HG03469 (cell line): ENCODE measurements at regions not wholly inside any gene's neighbourhood (a gene's known extent, or its start where the extent isn't known, plus 50 kb on each side); places are given as distances from the start of the nearest gene placed in this dataset.
"Not testable (repeated sequence)": the region's sequence is repeated elsewhere in the genome, so short reads cannot be mapped to it uniquely, and the experiment has no call there.

Experiments
- ATAC-seq: cut with Tn5 transposase; IDR thresholded peaks from one replicate; pipeline ENCODE4 v1.9.1; 2021; ENCODE audit warnings: mild to moderate bottlenecking, moderate library complexity, moderate number of reproducible peaks; ENCODE audit not compliant: unreplicated experiment

DNA sequence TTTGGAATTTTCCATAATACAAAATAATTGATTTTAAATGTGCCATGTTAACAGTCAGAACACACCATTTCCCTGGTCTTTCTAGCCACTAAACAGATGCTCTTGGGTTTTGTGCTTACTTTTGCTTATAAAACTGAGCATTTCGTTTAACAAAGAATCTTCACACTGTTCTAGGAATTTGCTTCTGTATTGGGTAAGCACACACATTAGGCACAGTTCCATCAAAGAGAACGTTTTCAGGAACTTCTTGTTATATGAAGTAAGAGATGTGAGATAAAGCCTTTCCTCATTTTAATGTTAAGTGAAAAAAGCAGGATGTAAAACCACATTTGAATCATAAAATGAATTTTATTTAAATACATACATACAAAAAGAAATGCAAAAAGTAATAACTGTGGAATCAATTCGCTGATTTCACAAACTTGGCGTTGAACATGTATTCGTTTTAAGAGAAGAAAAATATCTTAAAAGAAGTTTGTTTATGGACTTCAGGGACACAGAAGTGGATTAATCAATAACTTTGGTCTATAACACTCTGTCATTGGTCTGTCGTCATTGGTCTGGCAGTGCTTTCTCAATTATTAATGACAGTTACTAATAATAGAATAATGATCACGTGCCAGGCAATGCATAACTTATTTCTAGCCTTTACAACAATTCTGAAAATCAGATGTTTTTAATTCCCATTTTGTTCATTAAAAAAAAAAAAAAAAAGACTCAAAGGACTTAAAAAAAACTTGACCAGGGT is 199.9 kb upstream of the PRDM1 start:
- ATAC-seq, result no peak

DNA sequence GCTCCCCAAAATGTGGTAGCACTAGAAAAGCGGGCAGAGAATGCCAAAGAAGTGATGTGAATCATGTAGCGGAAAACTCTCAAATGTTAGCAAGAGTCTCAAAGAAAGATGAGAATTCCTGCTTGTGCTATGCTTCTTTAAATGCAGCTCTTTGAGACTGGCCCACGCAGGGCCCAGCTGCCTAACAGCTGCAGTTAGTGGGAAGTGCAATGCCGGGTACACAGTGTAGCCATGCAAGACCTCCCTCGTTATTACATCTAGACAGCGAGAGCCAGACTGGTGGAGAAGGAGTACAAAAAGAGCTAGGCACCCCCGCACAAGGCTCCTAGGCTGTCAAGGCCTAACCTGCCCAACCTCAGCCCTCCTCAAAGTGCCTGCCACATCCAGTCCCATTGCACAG is 201.7 kb upstream of the PRDM1 start:
- ATAC-seq, result no peak

DNA sequence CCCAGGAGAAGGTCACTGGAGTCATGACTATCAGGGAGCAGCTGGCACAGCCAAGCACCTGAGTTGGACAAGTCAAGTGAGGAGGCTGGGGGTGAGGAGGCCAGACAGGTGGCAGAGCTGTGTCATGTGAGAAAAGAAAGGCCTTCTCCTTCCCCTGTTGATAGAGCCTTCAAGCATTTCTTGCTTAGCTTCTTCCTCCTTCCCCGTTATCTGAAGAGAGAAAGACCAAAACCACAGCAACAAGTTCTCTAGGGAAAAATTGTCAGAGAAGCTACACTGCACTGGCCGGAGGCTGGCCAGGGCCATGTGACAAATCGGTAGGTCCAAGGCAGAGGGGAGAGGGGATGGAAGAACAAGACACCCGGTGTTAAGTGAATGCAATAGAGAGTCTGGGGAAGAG is 202.1 kb upstream of the PRDM1 start:
- ATAC-seq, result no peak

DNA sequence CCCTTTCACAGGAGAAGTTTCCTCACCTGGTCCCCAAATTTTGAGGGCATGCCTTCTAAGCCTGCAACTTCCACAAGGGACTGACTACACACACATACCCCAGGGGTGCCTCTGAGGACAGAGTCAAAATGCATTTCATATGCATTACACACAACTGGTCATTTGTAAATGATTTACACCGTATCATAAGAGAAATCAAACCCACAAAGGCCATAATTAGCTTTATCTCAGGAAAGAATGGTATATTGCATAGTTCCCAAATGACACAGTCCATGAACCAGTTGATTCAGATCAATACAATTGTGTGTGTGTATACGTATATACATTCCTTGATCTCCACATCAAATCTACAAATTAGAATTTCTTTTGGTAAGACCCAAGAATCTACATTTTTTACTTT is 203.3 kb upstream of the PRDM1 start:
- ATAC-seq, result no peak

DNA sequence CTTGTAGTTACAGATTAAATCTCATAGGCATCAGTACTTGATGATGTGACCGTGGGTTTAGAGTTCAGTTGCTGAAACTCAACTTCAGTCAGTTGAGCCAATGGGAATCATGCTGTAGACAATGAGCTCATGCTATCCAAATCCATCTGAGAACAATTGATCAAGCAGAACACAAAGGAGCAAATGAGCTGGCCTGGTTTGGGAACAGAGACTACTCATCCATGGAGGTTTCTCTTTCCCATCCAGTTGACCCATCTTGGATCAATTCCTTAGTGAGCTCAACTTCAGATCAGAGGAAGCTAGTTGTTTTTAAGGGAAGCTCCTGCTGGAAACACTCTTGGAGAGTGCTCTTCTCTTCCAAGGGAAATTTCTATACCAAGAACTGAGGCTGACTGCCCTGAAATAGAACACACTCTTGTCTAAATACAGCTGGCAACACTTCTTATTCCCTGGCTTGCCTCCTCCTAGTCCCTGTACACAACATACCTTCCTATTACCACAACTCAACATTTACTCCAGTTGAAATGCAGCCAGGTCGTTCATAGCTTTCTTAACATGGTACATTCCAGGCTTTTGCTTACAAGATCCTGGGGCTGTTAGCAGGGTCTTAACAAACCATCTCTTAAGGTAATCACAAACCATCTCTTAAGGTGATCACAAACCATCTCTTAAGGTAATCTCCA is 203.9 kb upstream of the PRDM1 start:
- ATAC-seq, result no peak

DNA sequence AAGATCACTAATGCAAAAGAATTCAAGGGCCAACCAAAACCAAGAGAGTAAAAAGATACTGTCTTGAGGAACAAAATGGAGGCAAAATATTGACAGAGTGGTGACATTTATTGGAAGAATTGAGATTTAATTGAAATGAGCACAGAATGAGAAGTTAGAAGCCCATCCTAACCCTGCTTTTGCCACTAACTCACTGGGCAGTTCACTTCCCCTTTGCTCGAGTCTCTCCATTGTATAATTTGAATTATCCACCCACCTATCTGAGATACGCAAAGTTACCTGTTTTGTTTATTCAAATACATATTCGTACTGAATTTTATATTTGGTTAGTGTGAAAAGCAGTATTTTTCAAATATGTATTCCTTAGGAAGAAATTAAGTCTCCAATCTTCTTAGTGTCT is 204.5 kb upstream of the PRDM1 start:
- no peak for ATAC-seq

DNA sequence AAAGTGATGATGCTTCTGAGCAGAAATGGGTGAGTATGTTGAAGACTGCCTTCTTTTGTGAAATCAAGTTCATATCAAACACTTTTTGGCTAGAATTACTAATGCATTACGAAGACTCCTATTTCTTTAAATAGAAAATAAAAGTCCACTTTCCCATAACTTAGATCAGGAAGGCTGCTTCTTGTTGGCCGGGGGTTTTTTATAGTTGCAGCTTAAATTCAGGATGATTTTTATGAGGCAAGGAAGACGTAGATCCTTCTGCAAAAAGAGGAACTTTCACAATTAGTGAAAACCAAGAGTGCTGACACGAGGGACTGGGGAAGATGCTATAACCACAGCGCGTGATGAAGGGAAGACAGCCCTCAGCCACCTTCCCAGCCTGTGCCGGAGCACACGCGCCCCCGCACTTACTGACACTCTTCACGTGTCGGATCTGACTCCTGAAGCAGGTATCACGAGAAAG is 206.1 kb upstream of the PRDM1 start:
- no peak for ATAC-seq

DNA sequence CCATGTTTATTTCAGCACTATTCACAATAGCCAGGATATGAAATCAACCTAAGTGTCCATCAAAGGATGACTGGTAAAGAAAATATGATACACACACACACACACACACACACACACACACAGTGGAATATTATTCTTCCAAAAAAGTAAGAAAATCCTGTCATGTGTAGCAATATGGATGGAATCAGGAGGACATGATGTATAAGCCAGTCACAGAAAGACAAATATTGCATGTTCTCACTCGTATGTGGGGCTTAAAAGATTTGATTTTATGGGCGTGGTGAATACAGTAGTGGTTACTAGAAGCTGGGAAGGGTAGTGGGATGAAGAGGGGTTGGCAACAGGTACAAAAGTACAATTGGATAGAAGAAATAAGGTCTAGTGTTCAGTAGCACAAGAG is 207.0 kb upstream of the PRDM1 start:
- no peak for ATAC-seq

DNA sequence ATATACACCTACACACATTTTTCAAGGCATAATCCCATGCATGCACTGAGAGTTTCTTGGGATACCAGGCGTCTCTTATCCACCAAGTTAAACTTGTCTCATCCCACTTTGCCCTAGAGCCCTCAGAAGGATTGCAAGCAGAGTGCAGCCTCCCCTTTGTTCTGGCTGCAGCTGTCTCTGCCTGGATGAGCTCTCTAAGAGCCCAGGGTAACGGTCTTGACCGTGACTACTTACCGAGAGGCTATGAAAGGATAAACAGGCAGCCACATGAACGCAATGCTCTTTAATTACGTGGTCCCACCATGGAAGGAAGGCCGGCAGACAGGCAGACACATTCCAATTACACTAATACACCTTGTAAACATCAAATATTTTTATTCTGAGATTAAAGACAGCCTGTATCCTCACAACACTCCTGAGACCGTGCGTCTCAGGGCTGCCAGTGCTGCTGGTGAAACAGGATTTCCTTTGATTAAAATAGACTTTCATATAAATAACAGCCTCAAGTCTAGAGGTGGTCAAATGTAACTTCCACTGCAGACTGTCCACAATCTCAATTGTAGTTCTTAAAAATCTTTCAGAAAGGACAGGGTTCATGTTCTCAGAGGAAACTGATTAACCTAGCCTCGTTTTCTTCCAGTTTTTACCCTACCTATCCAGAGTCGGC is 210.0 kb upstream of the PRDM1 start:
- no peak for ATAC-seq

DNA sequence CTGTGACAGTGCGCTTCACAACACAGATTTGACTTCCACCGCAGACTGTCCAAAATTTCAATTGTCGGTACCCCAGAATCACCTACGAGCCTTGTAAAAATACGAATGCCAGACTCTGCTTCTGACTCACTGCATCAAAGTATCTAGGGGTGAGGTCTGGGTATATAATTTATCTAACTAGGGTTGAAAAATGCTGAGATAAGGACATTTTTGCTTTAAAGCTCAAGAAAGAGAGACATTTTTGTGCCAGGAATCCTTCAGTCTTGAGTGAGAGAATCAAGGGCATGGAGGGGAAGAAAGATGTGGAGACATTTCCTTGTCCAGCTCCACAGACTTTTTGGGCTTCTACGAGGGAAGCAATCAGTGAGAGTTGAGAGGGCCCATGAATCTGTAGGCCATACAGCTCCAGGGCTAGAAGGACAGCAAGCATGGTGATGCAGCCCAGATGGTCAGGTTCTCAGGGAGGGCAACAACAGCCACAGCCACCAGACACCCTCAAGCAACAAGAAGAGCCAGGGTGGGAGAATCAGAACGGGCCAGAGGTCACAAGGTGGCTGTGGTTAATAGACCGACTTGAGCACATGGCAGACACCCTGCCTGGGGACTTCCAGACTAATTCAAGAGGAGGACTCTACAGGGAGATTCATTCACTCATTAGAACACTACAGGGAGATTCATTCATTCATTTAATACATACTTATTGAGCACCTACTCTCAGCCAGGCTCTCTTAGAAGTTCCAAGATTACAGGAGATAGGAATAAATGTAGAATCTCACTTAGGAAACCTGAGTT is 211.1 kb upstream of the PRDM1 start:
- ATAC-seq, result no peak

DNA sequence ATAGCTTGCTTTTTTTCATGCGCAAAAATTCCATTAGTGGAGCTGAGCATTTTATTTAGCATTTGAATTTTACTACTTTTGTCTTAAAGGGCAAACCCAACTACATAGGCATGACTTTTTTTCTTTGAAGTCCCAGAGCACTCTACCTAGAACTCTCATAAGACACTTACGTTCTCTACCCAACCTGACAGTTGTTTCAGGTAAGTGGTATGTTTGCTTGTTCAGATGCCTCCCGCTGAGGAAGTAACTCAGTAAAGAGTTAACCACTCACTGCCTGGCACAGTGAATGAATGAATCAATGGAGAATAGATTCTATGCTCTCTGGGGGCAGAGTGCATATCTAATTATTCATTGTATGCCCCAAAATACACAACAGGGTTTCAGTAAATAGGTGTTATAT is 212.3 kb upstream of the PRDM1 start:
- ATAC-seq, result no peak

DNA sequence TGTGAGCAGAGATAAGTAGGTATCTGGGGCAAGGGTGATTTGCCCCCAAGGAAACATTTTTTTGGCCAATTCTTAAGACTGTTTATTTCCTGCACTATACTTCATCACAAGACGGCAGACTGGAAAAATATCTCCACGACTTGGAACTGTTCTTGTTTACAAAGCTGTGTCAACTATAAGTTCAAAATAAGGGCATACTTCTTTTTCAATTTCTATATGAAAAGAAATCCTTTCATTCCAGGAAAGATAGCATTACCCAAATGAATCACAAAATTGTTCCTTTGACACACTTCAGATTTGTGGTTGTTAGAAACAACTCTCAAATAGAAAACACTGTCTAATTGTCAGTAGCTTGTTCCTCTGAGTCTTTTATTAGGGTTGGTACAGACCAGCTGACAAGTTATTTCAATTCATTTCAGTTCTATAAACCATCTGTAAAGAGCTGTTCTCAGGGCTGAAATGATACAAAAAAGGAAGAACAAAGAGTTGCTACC is 212.9 kb upstream of the PRDM1 start:
- no peak for ATAC-seq

DNA sequence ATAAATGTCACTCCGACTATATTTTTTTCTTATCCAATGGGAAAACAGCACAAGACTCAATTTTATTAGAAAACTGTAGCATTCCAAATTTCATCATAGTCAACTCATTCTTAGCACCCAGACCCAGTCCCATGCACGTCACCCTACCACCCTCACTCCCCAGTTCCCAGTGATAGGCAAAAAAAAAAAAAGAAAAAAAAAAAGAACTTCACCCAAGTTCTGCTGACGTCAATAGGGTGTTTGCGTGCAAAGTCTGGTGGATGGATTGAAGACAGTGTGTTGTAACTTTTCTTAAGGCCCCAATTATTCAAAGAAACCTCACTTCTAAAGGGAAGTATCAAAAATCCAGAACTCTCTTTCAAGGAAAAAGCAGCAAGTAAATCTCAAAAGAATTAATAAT is 213.9 kb upstream of the PRDM1 start:
- no peak for ATAC-seq

DNA sequence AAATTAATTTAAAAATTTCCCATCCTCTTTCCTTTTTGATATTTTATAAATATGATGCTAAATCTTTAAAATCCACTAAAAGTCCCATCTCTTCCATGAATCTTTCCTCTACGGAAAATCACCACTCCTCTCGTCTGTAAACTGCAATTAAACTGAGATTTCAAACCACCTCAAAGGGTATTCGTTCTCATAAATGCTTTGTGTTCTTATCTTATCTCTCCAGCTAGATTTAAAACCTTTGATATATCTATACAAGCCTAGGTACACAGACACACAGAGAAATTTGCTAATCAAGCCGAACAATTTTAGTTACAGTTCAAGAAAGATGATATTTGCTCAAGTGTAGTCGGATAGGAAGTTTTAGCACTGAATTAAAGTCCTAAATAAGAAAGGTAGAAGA is 214.6 kb upstream of the PRDM1 start:
- no peak for ATAC-seq

DNA sequence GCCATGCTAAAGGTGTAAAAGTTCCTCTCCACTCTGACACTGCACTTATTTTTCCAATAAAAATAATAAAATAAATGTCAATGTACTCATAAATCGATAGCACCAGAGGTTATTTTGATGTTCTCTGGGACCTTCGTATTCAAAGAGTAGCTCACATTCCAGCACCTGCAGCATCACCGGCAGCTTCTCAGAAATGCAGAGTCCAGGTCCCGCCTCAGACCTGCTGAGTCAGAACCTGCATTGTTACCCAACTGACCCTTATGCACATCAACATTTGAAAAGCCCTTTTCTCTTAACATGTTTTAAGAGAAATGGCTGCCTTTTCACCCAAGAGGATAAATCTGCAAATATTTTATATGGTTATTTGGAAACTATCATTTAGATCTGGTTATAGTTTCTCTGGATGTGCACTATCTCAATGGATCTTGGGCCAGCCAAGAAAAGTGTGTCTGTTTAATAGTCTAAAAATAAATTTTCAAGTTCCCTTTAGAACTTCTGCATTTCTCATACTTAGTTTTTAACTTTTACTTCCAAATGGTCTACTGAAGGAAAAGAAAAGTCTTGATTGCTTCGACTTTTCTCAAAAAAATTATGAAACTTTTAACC is 216.2 kb upstream of the PRDM1 start:
- no peak for ATAC-seq

DNA sequence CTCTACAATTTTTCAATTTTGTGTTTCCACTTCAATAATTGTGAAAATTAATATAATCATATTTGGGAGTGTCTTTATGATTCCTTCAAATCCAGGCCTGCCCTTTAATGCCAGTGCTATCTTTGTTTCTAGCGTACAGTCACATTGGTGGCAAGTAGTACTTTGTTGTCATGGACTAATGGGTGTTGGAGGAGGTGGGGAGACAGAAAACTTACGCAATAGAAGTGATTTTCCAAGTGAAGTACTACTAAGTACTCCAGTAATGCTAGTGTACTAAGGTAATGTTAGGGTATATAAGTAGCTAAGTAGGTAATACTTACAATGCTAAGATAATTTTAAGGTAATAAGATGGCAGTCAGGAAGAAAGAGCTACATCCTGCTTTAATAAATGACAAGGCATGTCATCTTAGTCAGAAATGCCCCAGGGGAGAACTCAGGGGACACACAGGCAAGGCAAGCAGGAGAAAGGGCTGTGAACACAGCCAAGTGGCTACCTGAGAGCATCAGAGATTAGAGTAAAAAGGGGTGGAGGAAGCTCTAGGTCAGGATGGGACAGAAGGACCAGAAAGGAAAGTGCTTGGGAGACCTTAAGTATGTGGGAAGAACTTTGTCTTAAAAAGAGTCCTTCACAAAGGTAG is 217.2 kb upstream of the PRDM1 start:
- ATAC-seq, result no peak

DNA sequence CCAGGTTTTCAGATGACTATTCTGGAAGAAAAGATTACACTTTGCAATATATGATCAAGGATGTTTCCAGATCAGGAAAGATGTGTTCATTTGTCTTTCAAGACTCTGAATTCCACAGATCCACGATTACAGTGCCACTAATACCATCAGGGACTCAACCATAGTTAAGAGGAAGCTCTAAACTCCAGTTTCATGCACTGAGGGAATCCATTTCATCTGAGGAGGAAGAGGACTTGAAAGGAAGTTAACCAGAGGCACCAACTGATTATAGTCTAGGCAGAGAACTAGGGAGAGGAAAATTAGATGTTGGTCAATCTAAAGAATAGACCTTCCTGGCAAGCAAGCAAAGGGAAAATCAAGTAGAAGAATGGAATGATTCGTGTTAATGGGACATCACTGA is 218.3 kb upstream of the PRDM1 start:
- ATAC-seq, result no peak

DNA sequence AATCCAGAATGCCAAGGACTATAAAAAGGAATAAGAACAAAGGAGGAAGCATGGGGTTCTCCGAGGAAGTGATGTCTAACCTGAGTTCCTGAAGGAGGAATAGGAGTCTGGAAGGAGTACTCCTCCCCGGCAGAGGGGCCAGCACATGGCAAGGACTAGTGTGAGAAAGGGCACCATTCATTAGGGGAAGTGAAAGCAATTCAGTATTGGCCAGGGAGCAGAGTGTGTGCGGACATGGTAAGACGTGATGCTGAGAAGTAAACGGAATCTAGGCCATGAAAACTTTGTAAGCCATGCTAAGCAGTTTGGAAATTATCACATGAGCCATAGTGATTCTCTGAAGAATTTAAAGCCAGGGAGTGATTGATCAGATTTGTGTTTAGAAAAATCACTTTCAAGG is 218.9 kb upstream of the PRDM1 start:
- ATAC-seq, result no peak

DNA sequence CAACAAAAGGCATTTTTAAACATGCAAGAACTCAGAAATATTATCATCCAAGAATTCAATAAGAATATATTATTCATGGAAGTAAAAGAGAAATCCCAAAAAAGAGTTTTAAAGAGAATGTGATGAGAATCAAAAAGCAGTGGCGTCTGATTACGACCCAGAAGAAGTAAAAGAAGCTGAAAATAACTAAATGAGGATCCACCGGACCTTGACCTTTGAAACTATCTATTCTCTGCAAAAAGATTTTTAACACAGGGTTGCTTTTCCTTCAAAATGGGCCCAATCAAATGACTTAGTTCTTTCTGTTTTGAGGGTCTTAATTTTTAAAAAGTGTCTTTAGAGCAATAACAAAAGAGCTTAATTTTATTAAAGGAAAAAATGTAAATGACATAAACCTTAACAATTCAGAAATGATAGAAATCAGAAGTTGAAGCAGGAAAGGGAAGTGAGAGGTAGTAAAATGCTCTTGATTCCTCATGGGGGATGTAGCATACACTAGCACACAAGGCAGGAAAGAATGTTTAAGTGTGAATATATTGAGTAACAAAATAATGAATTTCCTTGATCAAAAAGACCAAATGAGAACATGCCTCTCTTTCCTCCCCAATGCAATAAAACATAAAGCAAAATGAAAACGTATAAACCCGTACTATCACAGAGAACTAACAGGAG is 223.1 kb upstream of the PRDM1 start:
- no peak for ATAC-seq

DNA sequence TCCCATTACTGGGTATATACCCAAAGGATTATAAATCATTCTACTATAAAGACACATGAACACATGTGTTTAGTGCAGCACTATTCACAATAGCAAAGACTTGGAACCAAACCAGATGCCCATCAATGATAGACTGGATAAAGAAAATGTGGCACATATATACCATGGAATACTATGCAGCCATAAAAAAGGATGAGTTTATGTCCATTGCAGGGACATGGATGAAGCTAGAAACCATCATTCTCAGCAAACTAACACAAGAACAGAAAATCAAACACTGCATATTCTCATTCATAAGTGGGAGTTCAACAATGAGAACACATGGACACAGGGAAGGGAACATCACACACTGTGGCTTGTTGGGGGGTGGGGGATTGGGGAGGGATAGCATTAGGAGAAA is 225.2 kb upstream of the PRDM1 start:
- ATAC-seq, result not testable (repeated sequence)
